ENCODE measurements at regions not wholly inside any gene's neighbourhood (a gene's known extent, or its start where the extent isn't known, plus 50 kb on each side); places are given as distances from the start of the nearest gene placed in this dataset.

- ChIA-PET CTCF (no interaction called here), POLR2A (no interaction called here)
- no peak for TF ChIP-seq CTCF (IDR thresholded peaks at IDR 0.05; ENCODE audit: control extremely low read depth, extremely low read depth, low read depth, missing control alignments)
- DNase-seq (ENCODE audit: extremely low spot score): no peak
Measured at GRCh38 chr1:94305704-94306103, 68.3 kb upstream of the ARHGAP29 start.

GRCh38 chr1:94304553-94304952, 67.2 kb upstream of the ARHGAP29 start:
- ChIA-PET POLR2A (no interaction called here), CTCF (no interaction called here)
- no peak for TF ChIP-seq CTCF (IDR thresholded peaks at IDR 0.05; ENCODE audit: control extremely low read depth, extremely low read depth, low read depth, missing control alignments)
- DNase-seq (ENCODE audit: extremely low spot score): no peak

- POLR2A ChIA-PET: no interaction called here
- no peak for DNase-seq (ENCODE audit: extremely low spot score)
- TF ChIP-seq CTCF (IDR thresholded peaks at IDR 0.05; ENCODE audit: control extremely low read depth, extremely low read depth, low read depth, missing control alignments): no peak
- CTCF ChIA-PET: no interaction called here
Measured at GRCh38 chr1:94303005-94303404, 65.6 kb upstream of the ARHGAP29 start.

GRCh38 chr1:94302497-94302896, 65.1 kb upstream of the ARHGAP29 start:
- CTCF ChIA-PET: interaction anchor here (1.4 kb wide), 1 partner anchor 15 kb away, joined by 4 read pairs; no protein-coding TSS in a partner anchor
- TF ChIP-seq CTCF (IDR thresholded peaks at IDR 0.05; ENCODE audit: control extremely low read depth, extremely low read depth, low read depth, missing control alignments): no peak
- DNase-seq (ENCODE audit: extremely low spot score): no peak
- POLR2A ChIA-PET: no interaction called here

GRCh38 chr1:94301186-94301585, 63.8 kb upstream of the ARHGAP29 start:
- POLR2A ChIA-PET: no interaction called here
- CTCF ChIA-PET: interaction anchor here (1.2 to 2.0 kb wide), 4 partner anchors 8 to 262 kb away, joined by 3 to 4 read pairs (median 4); no protein-coding TSS in a partner anchor
- DNase-seq (ENCODE audit: extremely low spot score): no peak
- no peak for TF ChIP-seq CTCF (IDR thresholded peaks at IDR 0.05; ENCODE audit: control extremely low read depth, extremely low read depth, low read depth, missing control alignments)

GRCh38 chr1:94300731-94301130, 63.3 kb upstream of the ARHGAP29 start:
- DNase-seq (ENCODE audit: extremely low spot score): no peak
- ChIA-PET CTCF (interaction anchor here (1.2 to 2.0 kb wide), 3 partner anchors 8 to 261 kb away, joined by 3 to 4 read pairs (median 3); no protein-coding TSS in a partner anchor), POLR2A (no interaction called here)
- no peak for TF ChIP-seq CTCF (IDR thresholded peaks at IDR 0.05; ENCODE audit: control extremely low read depth, extremely low read depth, low read depth, missing control alignments)

Measured in GM10248 (cell line).